KMS-11 (cell line): ENCODE measurements at regions not wholly inside any gene's neighbourhood (a gene's known extent, or its start where the extent isn't known, plus 50 kb on each side); places are given as distances from the start of the nearest gene placed in this dataset.
A peak's percentile ranks its signal among the peaks of the same experiment; 100 is the strongest.

Experiments
- H2AFZ ChIP-seq: fragments of 200-600 bp; sonication (generic); 2 replicates; pipeline ENCODE4 v1.6.1; 2016; ENCODE audit warnings: antibody characterized with exemption, mixed run types, low read depth
- H3K27ac ChIP-seq: fragments of 200-600 bp; sonication (generic); 2 replicates; pipeline ENCODE4 v1.6.1; 2016; ENCODE audit warnings: mild to moderate bottlenecking, mixed run types
- H3K27me3 ChIP-seq: fragments of 200-600 bp; sonication (generic); 2 replicates; pipeline ENCODE4 v1.6.1; 2017; ENCODE audit warnings: mild to moderate bottlenecking, low read depth, mixed run types, moderate library complexity; ENCODE audit not compliant: insufficient read depth
- H3K36me3 ChIP-seq: fragments of 200-600 bp; sonication (generic); 2 replicates; pipeline ENCODE4 v1.6.1; 2017; ENCODE audit warnings: mild to moderate bottlenecking, mixed run types; ENCODE audit not compliant: insufficient read depth
- H3K4me1 ChIP-seq: fragments of 200-600 bp; sonication (generic); 2 replicates; pipeline ENCODE4 v1.6.1; 2016; ENCODE audit warnings: mild to moderate bottlenecking, low read depth, mixed run types; ENCODE audit not compliant: poor library complexity, severe bottlenecking
- H3K4me2 ChIP-seq: fragments of 200-600 bp; sonication (generic); 2 replicates; pipeline ENCODE4 v1.7.0; 2016; ENCODE audit warnings: mild to moderate bottlenecking, mixed run types
- H3K4me3 ChIP-seq: fragments of 200-600 bp; sonication (generic); IDR thresholded peaks from 2 replicates; pipeline ENCODE4 v1.6.1; 2017; ENCODE audit warnings: low read depth, low read length, mixed read lengths; ENCODE audit not compliant: insufficient read depth
- H3K79me2 ChIP-seq: fragments of 200-600 bp; sonication (generic); 2 replicates; pipeline ENCODE4 v1.6.1; 2016; ENCODE audit warnings: low read depth, mixed run types; ENCODE audit not compliant: insufficient read depth
- H3K9ac ChIP-seq: fragments of 200-600 bp; sonication (generic); 2 replicates; pipeline ENCODE4 v1.6.1; 2016; ENCODE audit warnings: mild to moderate bottlenecking, mixed run types
- H4K20me1 ChIP-seq: fragments of 200-600 bp; sonication (generic); 2 replicates; pipeline ENCODE4 v1.6.1; 2016; ENCODE audit warnings: mild to moderate bottlenecking, mixed run types; ENCODE audit not compliant: insufficient read depth
- CTCF ChIP-seq: fragments of 200-600 bp; sonication (generic); conservative IDR thresholded peaks from 2 replicates; pipeline ENCODE4 v1.6.1; 2017; ENCODE audit warnings: low read depth, mild to moderate bottlenecking, antibody characterized with exemption, low read length, moderate library complexity, mixed read lengths

GRCh38 chr5:17426104-17426749 is 71.8 kb upstream of the TAF11L2 start:
- TF ChIP-seq CTCF, result no peak
- Histone ChIP-seq H3K36me3 (no peaks in the 10 kb centered on the region), H4K20me1 (no peaks in the 10 kb centered on the region), H3K4me2 (peak overlapping the region; percentile 53), H2AFZ (no peak overlapping the region), H3K4me1 (peaks cover 24% of the 10 kb centered on the region), H3K4me3 (no peak overlapping the region), H3K9ac (no peak overlapping the region), H3K79me2 (no peaks in the 10 kb centered on the region), H3K27ac (no peak overlapping the region), H3K27me3 (no peaks in the 10 kb centered on the region)

- Histone ChIP-seq H3K4me2 (no peak overlapping the region), H3K79me2 (no peaks in the 10 kb centered on the region), H4K20me1 (no peaks in the 10 kb centered on the region), H3K4me3 (no peak overlapping the region), H3K4me1 (peaks cover 24% of the 10 kb centered on the region), H2AFZ (no peak overlapping the region), H3K27me3 (no peaks in the 10 kb centered on the region), H3K36me3 (no peaks in the 10 kb centered on the region), H3K9ac (no peak overlapping the region), H3K27ac (no peak overlapping the region)
- no peak for TF ChIP-seq CTCF
Measured at GRCh38 chr5:17428176-17428800, 69.7 kb upstream of the TAF11L2 start.

GRCh38 chr5:17429353-17429752 is 68.7 kb upstream of the TAF11L2 start:
- no peak overlapping the region for H3K4me2 ChIP-seq
- H3K27ac ChIP-seq, result no peak overlapping the region
- no peaks in the 10 kb centered on the region for H3K79me2 ChIP-seq
- H3K9ac ChIP-seq, result no peak overlapping the region
- H2AFZ ChIP-seq, result no peak overlapping the region
- TF ChIP-seq CTCF, result no peak
- H3K4me1 ChIP-seq, result peaks cover 24% of the 10 kb centered on the region
- H4K20me1 ChIP-seq, result no peaks in the 10 kb centered on the region
- H3K27me3 ChIP-seq, result no peaks in the 10 kb centered on the region
- H3K36me3 ChIP-seq, result no peaks in the 10 kb centered on the region
- no peak overlapping the region for H3K4me3 ChIP-seq

- Histone ChIP-seq H3K27me3 (no peaks in the 10 kb centered on the region), H3K4me1 (peaks cover 18% of the 10 kb centered on the region), H2AFZ (no peak overlapping the region), H3K4me3 (no peak overlapping the region), H3K9ac (no peak overlapping the region), H3K27ac (no peak overlapping the region), H3K4me2 (no peak overlapping the region), H4K20me1 (no peaks in the 10 kb centered on the region), H3K79me2 (no peaks in the 10 kb centered on the region), H3K36me3 (no peaks in the 10 kb centered on the region)
- TF ChIP-seq CTCF, result no peak
Measured at GRCh38 chr5:17430241-17430640, 67.8 kb upstream of the TAF11L2 start.
